ENCODE measurements at regions not wholly inside any gene's neighbourhood (a gene's known extent, or its start where the extent isn't known, plus 50 kb on each side); places are given as distances from the start of the nearest gene placed in this dataset.

GRCh38 chr9:1535599-1535998 lies 479.5 kb upstream of the SMARCA2 start:
- no peak for TF ChIP-seq CTCF (IDR thresholded peaks at IDR 0.05; ENCODE audit: low read depth, low read length)
- DNase-seq (ENCODE audit: low read depth in 1 of 2, low spot score in 1 of 2) = no peak
- Histone ChIP-seq H3K9me3 (ENCODE audit: low read depth) (no peaks in the 10 kb centered on the region), H3K27ac (no peak overlapping the region), H3K36me3 (no peaks in the 10 kb centered on the region), H3K4me3 (no peak overlapping the region), H3K4me1 (ENCODE audit: low read depth) (no peaks in the 10 kb centered on the region), H3K27me3 (no peaks in the 10 kb centered on the region)

GRCh38 chr9:1536522-1537170 lies 478.5 kb upstream of the SMARCA2 start:
- no peaks in the 10 kb centered on the region for H3K9me3 ChIP-seq (ENCODE audit: low read depth)
- no peak overlapping the region for H3K4me3 ChIP-seq
- no peak for DNase-seq (ENCODE audit: low read depth in 1 of 2, low spot score in 1 of 2)

GRCh38 chr9:1538301-1538700 lies 476.8 kb upstream of the SMARCA2 start:
- no peak overlapping the region for H3K4me3 ChIP-seq
- DNase-seq (ENCODE audit: low read depth in 1 of 2, low spot score in 1 of 2) = no peak
- TF ChIP-seq CTCF (IDR thresholded peaks at IDR 0.05; ENCODE audit: low read depth, low read length) = no peak
- H3K27me3 ChIP-seq = no peaks in the 10 kb centered on the region
- no peak overlapping the region for H3K27ac ChIP-seq
- H3K9me3 ChIP-seq (ENCODE audit: low read depth) = no peaks in the 10 kb centered on the region
- no peaks in the 10 kb centered on the region for H3K36me3 ChIP-seq
- H3K4me1 ChIP-seq (ENCODE audit: low read depth) = no peaks in the 10 kb centered on the region

More at GRCh38 chr9:1536522-1537170, 478.5 kb upstream of the SMARCA2 start:
- H3K27ac ChIP-seq = no peak overlapping the region
- no peaks in the 10 kb centered on the region for H3K27me3 ChIP-seq
- TF ChIP-seq CTCF (IDR thresholded peaks at IDR 0.05; ENCODE audit: low read depth, low read length) = no peak
- no peaks in the 10 kb centered on the region for H3K36me3 ChIP-seq
- no peaks in the 10 kb centered on the region for H3K4me1 ChIP-seq (ENCODE audit: low read depth)

- no peaks in the 10 kb centered on the region for H3K4me1 ChIP-seq (ENCODE audit: low read depth)
- no peak for DNase-seq (ENCODE audit: low read depth in 1 of 2, low spot score in 1 of 2)
- H3K27ac ChIP-seq = no peak overlapping the region
- no peaks in the 10 kb centered on the region for H3K36me3 ChIP-seq
- H3K27me3 ChIP-seq = no peaks in the 10 kb centered on the region
- no peak overlapping the region for H3K4me3 ChIP-seq
- TF ChIP-seq CTCF (IDR thresholded peaks at IDR 0.05; ENCODE audit: low read depth, low read length) = no peak
- H3K9me3 ChIP-seq (ENCODE audit: low read depth) = no peaks in the 10 kb centered on the region
Measured at GRCh38 chr9:1539216-1539615, 475.9 kb upstream of the SMARCA2 start.

- no peaks in the 10 kb centered on the region for H3K4me1 ChIP-seq (ENCODE audit: low read depth)
- no peak for TF ChIP-seq CTCF (IDR thresholded peaks at IDR 0.05; ENCODE audit: low read depth, low read length)
- H3K36me3 ChIP-seq = no peaks in the 10 kb centered on the region
- no peak overlapping the region for H3K4me3 ChIP-seq
- no peak overlapping the region for H3K27ac ChIP-seq
- no peaks in the 10 kb centered on the region for H3K27me3 ChIP-seq
- no peaks in the 10 kb centered on the region for H3K9me3 ChIP-seq (ENCODE audit: low read depth)
- DNase-seq (ENCODE audit: low read depth in 1 of 2, low spot score in 1 of 2) = no peak
Measured at GRCh38 chr9:1550636-1551035, 464.5 kb upstream of the SMARCA2 start.
